Body of pancreas (tissue), 4 donors: ENCODE measurements at regions not wholly inside any gene's neighbourhood (a gene's known extent, or its start where the extent isn't known, plus 50 kb on each side); places are given as distances from the start of the nearest gene placed in this dataset.

Source experiments
- CTCF ChIP-seq, 7 experiments: fragments of 450-650 bp in 4 of 7; fragments of 200-600 bp in 3 of 7; sonication (generic) in 3 of 7; IDR thresholded peaks; one replicate each; pipeline ENCODE4 v1.5.1; 2016 to 2019; ENCODE audit warnings: antibody characterized with exemption in 7 of 7
- POLR2A ChIP-seq, 3 donors: fragments of 450-650 bp; IDR thresholded peaks; one replicate each; pipeline ENCODE4 v1.6.1; 2016; ENCODE audit warnings: antibody characterized with exemption in 3 of 3, mild to moderate bottlenecking in 2 of 3

GRCh38 chr7:81594767-81595166 lies 175.1 kb downstream of the HGF start:
- TF ChIP-seq CTCF (IDR thresholded peaks at IDR 0.05), result no peak
- TF ChIP-seq POLR2A (IDR thresholded peaks at IDR 0.05), result no peak
